A673 (cell line): ENCODE measurements at regions not wholly inside any gene's neighbourhood (a gene's known extent, or its start where the extent isn't known, plus 50 kb on each side); places are given as distances from the start of the nearest gene placed in this dataset.

Experiments used
- CTCF ChIP-seq: fragments of 300-800, 200-600 bp; sonication (generic); conservative IDR thresholded peaks from 2 replicates; pipeline ENCODE4 v1.5.1; 2017; ENCODE audit warnings: low read depth, mild to moderate bottlenecking, antibody characterized with exemption, low read length, moderate library complexity, mixed read lengths
- EZH2 ChIP-seq: fragments of 200-600 bp; sonication (generic); IDR thresholded peaks from 2 replicates; pipeline ENCODE4 v1.6.1; 2017; ENCODE audit warnings: borderline replicate concordance, low read depth, mild to moderate bottlenecking, mixed read lengths, antibody characterized with exemption, low read length; ENCODE audit not compliant: poor library complexity, severe bottlenecking

GRCh38 chr2:525611-526010 lies 151.6 kb downstream of the TMEM18 start:
- no peak for TF ChIP-seq CTCF
- no peak for TF ChIP-seq EZH2
